Esophagus squamous epithelium (tissue), 5 donors: ENCODE measurements at regions not wholly inside any gene's neighbourhood (a gene's known extent, or its start where the extent isn't known, plus 50 kb on each side); places are given as distances from the start of the nearest gene placed in this dataset.
"Not testable (repeated sequence)": the region's sequence is repeated elsewhere in the genome, so short reads cannot be mapped to it uniquely, and the experiment has no call there.

Source experiments
- DNase-seq: peaks from one replicate; lab custom pipeline; 2025; lab: John Stamatoyannopoulos, UW
- H3K27ac ChIP-seq, 4 donors: fragments of 200-600 bp; sonication (generic); one replicate each; pipeline ENCODE4 v1.5.1; 2016 to 2019; ENCODE audit warnings: mild to moderate bottlenecking in 1 of 4
- H3K27me3 ChIP-seq, 4 donors: fragments of 200-600 bp; sonication (generic); 1 replicate in 3 of 4; 2 replicates in 1 of 4; pipeline versions ENCODE4 v1.5.1 to v1.6.0; 2017 to 2021; ENCODE audit warnings: antibody characterized with exemption in 1 of 4
- H3K36me3 ChIP-seq, 3 donors: fragments of 200-600 bp; sonication (generic); one replicate each; pipeline ENCODE4 v1.5.1; 2016 to 2019
- H3K4me1 ChIP-seq, 3 donors: fragments of 200-600 bp; sonication (generic); one replicate each; pipeline ENCODE4 v1.5.1; 2017 to 2019
- H3K4me3 ChIP-seq, 4 donors: fragments of 200-600 bp; sonication (generic); 1 replicate in 3 of 4; 2 replicates in 1 of 4; pipeline ENCODE4 v1.5.1; 2016 to 2019; ENCODE audit warnings: mild to moderate bottlenecking in 2 of 4, moderate library complexity in 1 of 4
- H3K9me3 ChIP-seq, 3 donors: fragments of 200-600 bp; sonication (generic); one replicate each; pipeline ENCODE4 v1.5.1; 2016 to 2019
- POLR2A ChIP-seq, 4 donors: fragments of 450-650 bp; IDR thresholded peaks; one replicate each; pipeline ENCODE4 v1.6.1; 2017; ENCODE audit warnings: antibody characterized with exemption in 4 of 4, mild to moderate bottlenecking in 4 of 4, moderate library complexity in 3 of 4
- WGBS, 2 donors: methylation state at CpG; one replicate each; pipeline ENCODE4 v1.1.5; 2018; 5-methylcytosine and 5-hydroxymethylcytosine counted together
- intact Hi-C: fragments of 100-400 bp; cut with DNase I; formaldehyde crosslinking; loops from one replicate; pipeline ENCODE4 v1.15.0; 2022
- small RNA-seq, 4 donors: library from RNA; depleted of rRNA; stranded (forward); fragments of <200 nt; gene quantifications; one replicate each; pipeline ENCODE3, GENCODE V24; 2016
- TF ChIP-seq, protein P1 (sequence below), 6 experiments: fragments of 450-650 bp in 4 of 6; fragments of 200-600 bp in 2 of 6; sonication (generic) in 2 of 6; IDR thresholded peaks; one replicate each; pipeline ENCODE4 v1.5.1; 2016 to 2019; ENCODE audit warnings: antibody characterized with exemption in 6 of 6, mild to moderate bottlenecking in 4 of 6, moderate library complexity in 4 of 6
- donor health status: DM: yes; HTN: yes; CAD: no.

DNA sequence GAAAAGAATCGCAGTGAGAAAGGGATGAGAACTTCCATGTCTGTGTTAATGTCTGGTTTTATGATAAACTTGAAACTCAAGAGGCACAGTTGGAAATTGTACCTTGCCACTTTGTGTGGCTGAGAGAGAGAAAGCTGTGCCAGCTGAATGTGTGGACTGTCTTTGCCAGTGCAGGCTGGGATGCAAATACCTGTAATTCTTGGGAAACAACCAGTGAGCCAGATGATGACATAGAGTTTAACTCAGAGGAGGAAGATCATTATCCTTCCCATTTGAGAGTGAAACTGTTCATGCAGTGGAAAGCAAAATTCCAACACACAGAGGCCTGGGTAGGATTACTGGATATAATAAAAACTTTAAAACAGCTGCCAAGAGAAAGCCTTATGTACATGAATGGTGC is 141.5 kb upstream of the NPAP1 start:
- DNase-seq, intact Hi-C loops: not testable (repeated sequence)

DNA sequence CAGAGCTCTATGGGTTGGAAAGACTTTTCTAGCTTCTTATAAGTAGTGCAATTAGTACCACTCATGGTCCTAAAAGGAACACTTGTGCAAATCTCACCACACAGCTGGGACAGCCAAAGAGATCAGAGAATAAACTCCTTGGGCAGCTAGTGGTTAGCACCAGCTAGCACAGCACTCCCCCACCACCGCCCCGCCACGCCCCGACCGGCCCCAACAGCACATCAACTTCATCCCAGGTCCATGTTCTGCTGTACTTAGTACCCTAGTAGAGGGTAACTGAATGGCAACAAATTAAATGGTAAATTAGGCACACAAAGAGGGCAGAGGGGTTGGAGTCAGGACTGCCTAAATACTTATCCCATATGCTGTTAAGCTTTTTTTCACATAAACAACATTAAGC is 118.3 kb upstream of the NPAP1 start:
- H3K4me3 ChIP-seq, intact Hi-C loops, DNase-seq, H3K27me3 ChIP-seq, H3K36me3 ChIP-seq, H3K9me3 ChIP-seq, H3K4me1 ChIP-seq, H3K27ac ChIP-seq: not testable (repeated sequence)
- 69% methylated on average over 5 of the region's 5 CpGs; no CpG with 5 or more reads in 1 of the 2 donors for WGBS, 2 donors

More for the DNA sequence above, 141.5 kb upstream of the NPAP1 start:
- H3K4me3 ChIP-seq, H3K9me3 ChIP-seq, H3K4me1 ChIP-seq, H3K27ac ChIP-seq, H3K36me3 ChIP-seq, H3K27me3 ChIP-seq: not testable (repeated sequence)
- WGBS, 2 donors, result 89 to 95% methylated on average over 1 of the region's 1 CpG

DNA sequence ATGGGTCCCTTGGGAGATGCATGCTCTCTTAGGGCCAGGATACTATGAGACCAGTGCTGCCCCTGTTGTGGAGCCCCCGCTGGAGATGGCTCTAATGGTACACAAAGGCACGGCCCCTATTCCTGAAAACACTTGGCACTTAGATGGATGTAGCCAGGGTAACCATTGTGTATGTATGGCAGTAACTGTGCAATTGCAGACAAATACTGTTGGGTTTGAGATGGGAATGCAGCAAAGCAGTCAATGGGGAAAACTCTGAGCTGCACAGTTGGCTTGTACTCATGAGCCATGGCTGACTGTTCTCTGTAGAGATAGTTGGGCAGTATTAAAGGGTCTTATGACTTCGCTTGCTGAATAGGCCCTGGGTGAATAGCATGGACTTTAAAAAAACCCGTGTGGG is 67.9 kb upstream of the NPAP1 start:
- no peak overlapping the region for H3K4me3 ChIP-seq
- intact Hi-C loops, result no loop called here
- H3K27ac ChIP-seq, result no peak overlapping the region
- no peaks in the 10 kb centered on the region for H3K27me3 ChIP-seq
- DNase-seq, result no peak
- WGBS, 2 donors, result 55 to 61% methylated on average over 4 of the region's 4 CpGs
- no peaks in the 10 kb centered on the region for H3K4me1 ChIP-seq
- TF ChIP-seq POLR2A (IDR thresholded peaks at IDR 0.05), result no peak
- TF ChIP-seq, protein P1, sequence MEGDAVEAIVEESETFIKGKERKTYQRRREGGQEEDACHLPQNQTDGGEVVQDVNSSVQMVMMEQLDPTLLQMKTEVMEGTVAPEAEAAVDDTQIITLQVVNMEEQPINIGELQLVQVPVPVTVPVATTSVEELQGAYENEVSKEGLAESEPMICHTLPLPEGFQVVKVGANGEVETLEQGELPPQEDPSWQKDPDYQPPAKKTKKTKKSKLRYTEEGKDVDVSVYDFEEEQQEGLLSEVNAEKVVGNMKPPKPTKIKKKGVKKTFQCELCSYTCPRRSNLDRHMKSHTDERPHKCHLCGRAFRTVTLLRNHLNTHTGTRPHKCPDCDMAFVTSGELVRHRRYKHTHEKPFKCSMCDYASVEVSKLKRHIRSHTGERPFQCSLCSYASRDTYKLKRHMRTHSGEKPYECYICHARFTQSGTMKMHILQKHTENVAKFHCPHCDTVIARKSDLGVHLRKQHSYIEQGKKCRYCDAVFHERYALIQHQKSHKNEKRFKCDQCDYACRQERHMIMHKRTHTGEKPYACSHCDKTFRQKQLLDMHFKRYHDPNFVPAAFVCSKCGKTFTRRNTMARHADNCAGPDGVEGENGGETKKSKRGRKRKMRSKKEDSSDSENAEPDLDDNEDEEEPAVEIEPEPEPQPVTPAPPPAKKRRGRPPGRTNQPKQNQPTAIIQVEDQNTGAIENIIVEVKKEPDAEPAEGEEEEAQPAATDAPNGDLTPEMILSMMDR (IDR thresholded peaks at IDR 0.05), result no peak
- H3K36me3 ChIP-seq, result no peaks in the 10 kb centered on the region
- H3K9me3 ChIP-seq, result peaks cover 0 to 4% (median 0%) of the 10 kb centered on the region in 3 donors

DNA sequence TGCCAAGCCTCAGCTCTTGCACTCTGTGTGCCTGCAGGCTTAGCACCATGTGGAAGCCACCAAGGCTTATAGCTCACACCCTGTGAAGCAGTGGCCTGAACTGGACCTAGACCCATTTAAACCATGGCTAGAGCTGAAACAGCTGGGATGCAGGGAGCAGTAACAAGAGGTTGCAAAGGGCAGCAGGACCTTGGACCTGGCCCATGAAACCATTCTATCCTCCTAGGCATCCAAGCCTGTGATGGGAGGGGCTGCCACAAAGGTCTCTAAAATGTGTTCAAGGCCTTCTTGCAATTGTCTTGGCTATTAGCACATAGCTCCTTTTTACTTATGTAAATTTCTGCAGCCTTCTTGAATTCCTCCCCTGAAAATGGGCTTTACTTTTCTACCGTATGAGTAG is 57.9 kb upstream of the NPAP1 start:
- no peak for DNase-seq
- no peaks in the 10 kb centered on the region for H3K36me3 ChIP-seq
- WGBS, 2 donors, result 0 to 52% methylated on average over 1 of the region's 1 CpG
- no peak overlapping the region for H3K27ac ChIP-seq
- intact Hi-C loops, result no loop called here
- H3K4me1 ChIP-seq, result no peaks in the 10 kb centered on the region
- TF ChIP-seq, protein P1 (IDR thresholded peaks at IDR 0.05), result no peak
- TF ChIP-seq POLR2A (IDR thresholded peaks at IDR 0.05), result no peak
- H3K27me3 ChIP-seq, result no peaks in the 10 kb centered on the region
- H3K4me3 ChIP-seq, result no peak overlapping the region
- peaks cover 0 to 13% (median 8%) of the 10 kb centered on the region in 3 donors for H3K9me3 ChIP-seq

DNA sequence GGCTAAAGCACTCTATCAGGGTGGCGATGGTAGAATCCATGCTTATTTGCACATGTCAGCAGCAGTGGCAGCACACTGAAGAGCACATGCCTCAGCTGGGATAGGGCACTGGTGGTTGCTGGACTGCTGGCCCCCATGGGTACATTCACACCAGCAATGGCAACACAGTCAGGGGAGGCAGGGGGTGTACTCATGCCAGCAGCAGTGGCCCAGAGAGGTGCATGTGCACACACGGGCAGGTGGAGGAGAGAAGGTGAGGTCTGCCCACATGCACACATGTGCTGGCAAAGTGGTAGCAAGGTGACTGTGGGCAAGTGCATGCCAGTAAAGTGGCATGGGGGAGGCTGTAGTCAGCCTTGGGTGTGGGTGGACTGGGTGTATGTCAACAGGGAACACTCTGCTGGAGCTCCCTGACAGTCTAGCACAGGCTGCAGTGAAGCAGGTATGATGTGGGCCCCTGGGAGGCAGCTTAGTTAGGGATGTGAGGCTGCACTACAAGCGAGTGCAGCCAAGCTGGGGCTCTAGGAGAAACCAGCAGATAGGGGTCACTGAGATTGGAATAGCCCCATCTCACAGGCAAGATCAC is 53.9 kb upstream of the NPAP1 start:
- Histone ChIP-seq H3K4me3 (no peak overlapping the region), H3K27me3 (no peaks in the 10 kb centered on the region), H3K27ac (no peak overlapping the region), H3K36me3 (no peaks in the 10 kb centered on the region), H3K9me3 (peaks cover 0 to 17% (median 8%) of the 10 kb centered on the region in 3 donors), H3K4me1 (no peaks in the 10 kb centered on the region)
- WGBS, 2 donors, result 63 to 69% methylated on average over 1 to 2 of the region's 3 CpGs
- no peak for TF ChIP-seq POLR2A (IDR thresholded peaks at IDR 0.05)
- no peak for DNase-seq
- intact Hi-C loops, result no loop called here

Small RNA genes lying in the stretch of these regions (small RNA-seq; reads per million reads assigned to genes)
- 0 reads per million in 4 donors for gene RNU6-741P
